ENCODE measurements at regions not wholly inside any gene's neighbourhood (a gene's known extent, or its start where the extent isn't known, plus 50 kb on each side); places are given as distances from the start of the nearest gene placed in this dataset.
"Not testable (repeated sequence)": the region's sequence is repeated elsewhere in the genome, so short reads cannot be mapped to it uniquely, and the experiment has no call there.

GRCh38 chr3:34090876-34091275, 292.4 kb downstream of the PDCD6IP start:
- H3K4me3 ChIP-seq (IDR thresholded peaks at IDR 0.05; ENCODE audit: insufficient read depth, low read depth, low read length): no peak overlapping the region
- TF ChIP-seq CTCF (conservative IDR thresholded peaks at IDR 0.05; ENCODE audit: low read depth, low read length): no peak
- H3K4me2 ChIP-seq: no peak overlapping the region
- H3K4me1 ChIP-seq (ENCODE audit: low read depth, poor library complexity, severe bottlenecking): no peaks in the 10 kb centered on the region
- H2AFZ ChIP-seq (ENCODE audit: low read depth): no peak overlapping the region
- no peaks in the 10 kb centered on the region for H4K20me1 ChIP-seq (ENCODE audit: insufficient read depth)
- no peaks in the 10 kb centered on the region for H3K36me3 ChIP-seq (ENCODE audit: insufficient read depth)
- no peaks in the 10 kb centered on the region for H3K27me3 ChIP-seq (ENCODE audit: insufficient read depth, low read depth)
- no peaks in the 10 kb centered on the region for H3K79me2 ChIP-seq (ENCODE audit: insufficient read depth, low read depth)
- no peak overlapping the region for H3K27ac ChIP-seq
- no peak overlapping the region for H3K9ac ChIP-seq

- H3K36me3 ChIP-seq (ENCODE audit: insufficient read depth); H3K79me2 ChIP-seq (ENCODE audit: insufficient read depth, low read depth); H3K9ac ChIP-seq; H3K4me1 ChIP-seq (ENCODE audit: low read depth, poor library complexity, severe bottlenecking); H3K27me3 ChIP-seq (ENCODE audit: insufficient read depth, low read depth); H4K20me1 ChIP-seq (ENCODE audit: insufficient read depth); H3K4me3 ChIP-seq (IDR thresholded peaks at IDR 0.05; ENCODE audit: insufficient read depth, low read depth, low read length); H3K4me2 ChIP-seq; H2AFZ ChIP-seq (ENCODE audit: low read depth); H3K27ac ChIP-seq: not testable (repeated sequence)
These were observed 295.9 kb downstream of the PDCD6IP start for GRCh38 chr3:34094280-34094679.

GRCh38 chr3:34102288-34102687, 303.9 kb downstream of the PDCD6IP start:
- TF ChIP-seq CTCF (conservative IDR thresholded peaks at IDR 0.05; ENCODE audit: low read depth, low read length): no peak
- no peak overlapping the region for H2AFZ ChIP-seq (ENCODE audit: low read depth)
- no peaks in the 10 kb centered on the region for H3K36me3 ChIP-seq (ENCODE audit: insufficient read depth)
- no peaks in the 10 kb centered on the region for H4K20me1 ChIP-seq (ENCODE audit: insufficient read depth)
- H3K4me2 ChIP-seq: no peak overlapping the region
- no peak overlapping the region for H3K9ac ChIP-seq
- no peaks in the 10 kb centered on the region for H3K79me2 ChIP-seq (ENCODE audit: insufficient read depth, low read depth)
- no peaks in the 10 kb centered on the region for H3K4me1 ChIP-seq (ENCODE audit: low read depth, poor library complexity, severe bottlenecking)
- no peaks in the 10 kb centered on the region for H3K27me3 ChIP-seq (ENCODE audit: insufficient read depth, low read depth)
- no peak overlapping the region for H3K27ac ChIP-seq
- no peak overlapping the region for H3K4me3 ChIP-seq (IDR thresholded peaks at IDR 0.05; ENCODE audit: insufficient read depth, low read depth, low read length)

- no peak overlapping the region for H3K27ac ChIP-seq
- no peak overlapping the region for H3K4me2 ChIP-seq
- H3K9ac ChIP-seq: no peak overlapping the region
- no peaks in the 10 kb centered on the region for H4K20me1 ChIP-seq (ENCODE audit: insufficient read depth)
- no peaks in the 10 kb centered on the region for H3K4me1 ChIP-seq (ENCODE audit: low read depth, poor library complexity, severe bottlenecking)
- no peaks in the 10 kb centered on the region for H3K36me3 ChIP-seq (ENCODE audit: insufficient read depth)
- H2AFZ ChIP-seq (ENCODE audit: low read depth): no peak overlapping the region
- H3K4me3 ChIP-seq (IDR thresholded peaks at IDR 0.05; ENCODE audit: insufficient read depth, low read depth, low read length): no peak overlapping the region
- no peaks in the 10 kb centered on the region for H3K79me2 ChIP-seq (ENCODE audit: insufficient read depth, low read depth)
- TF ChIP-seq CTCF (conservative IDR thresholded peaks at IDR 0.05; ENCODE audit: low read depth, low read length): no peak
- no peaks in the 10 kb centered on the region for H3K27me3 ChIP-seq (ENCODE audit: insufficient read depth, low read depth)
These were observed 307.9 kb downstream of the PDCD6IP start for GRCh38 chr3:34106379-34106778.

- no peak overlapping the region for H3K9ac ChIP-seq
- H4K20me1 ChIP-seq (ENCODE audit: insufficient read depth): no peaks in the 10 kb centered on the region
- TF ChIP-seq CTCF (conservative IDR thresholded peaks at IDR 0.05; ENCODE audit: low read depth, low read length): peak; percentile 50
- no peak overlapping the region for H3K4me3 ChIP-seq (IDR thresholded peaks at IDR 0.05; ENCODE audit: insufficient read depth, low read depth, low read length)
- H3K27ac ChIP-seq: no peak overlapping the region
- no peaks in the 10 kb centered on the region for H3K4me1 ChIP-seq (ENCODE audit: low read depth, poor library complexity, severe bottlenecking)
- no peaks in the 10 kb centered on the region for H3K79me2 ChIP-seq (ENCODE audit: insufficient read depth, low read depth)
- no peak overlapping the region for H2AFZ ChIP-seq (ENCODE audit: low read depth)
- H3K36me3 ChIP-seq (ENCODE audit: insufficient read depth): no peaks in the 10 kb centered on the region
- no peaks in the 10 kb centered on the region for H3K27me3 ChIP-seq (ENCODE audit: insufficient read depth, low read depth)
- H3K4me2 ChIP-seq: no peak overlapping the region
These were observed 308.4 kb downstream of the PDCD6IP start for GRCh38 chr3:34106879-34107278.

All from KMS-11 (cell line).